Kidney (tissue), 13 donors: ENCODE measurements at regions not wholly inside any gene's neighbourhood (a gene's known extent, or its start where the extent isn't known, plus 50 kb on each side); places are given as distances from the start of the nearest gene placed in this dataset.

Experiments used
- DNase-seq, 5 donors: peaks; one replicate each; pipeline ENCODE4 v3.0.0-alpha.2; 2013 to 2020
- FAIRE-seq: peaks from 2 replicates; lab custom pipeline; 2012; peaks lifted over from hg19 to GRCh38; lab: Jason Lieb, UNC
- H3K27ac ChIP-seq, 2 donors: one replicate each; pipeline ENCODE4 v1.7.0; 2013; ENCODE audit warnings: low read depth in 2 of 2, low read length in 2 of 2, inconsistent platforms in 1 of 2
- H3K27me3 ChIP-seq: one replicate; pipeline ENCODE4 v1.7.1; 2013; ENCODE audit warnings: low read length, inconsistent platforms; ENCODE audit not compliant: control insufficient read depth, insufficient read depth
- H3K36me3 ChIP-seq, 3 donors: one replicate each; pipeline versions ENCODE4 v1.7.0 to v1.7.1; 2013; ENCODE audit warnings: low read length in 3 of 3, control low read depth in 1 of 3, inconsistent platforms in 1 of 3; ENCODE audit not compliant: insufficient read depth in 3 of 3, control insufficient read depth in 2 of 3
- H3K4me1 ChIP-seq, 3 donors: one replicate each; pipeline versions ENCODE4 v1.7.0 to v1.7.1; 2013; ENCODE audit warnings: low read length in 3 of 3, inconsistent platforms in 1 of 3, low read depth in 1 of 3; ENCODE audit not compliant: control insufficient read depth in 2 of 3, insufficient read depth in 2 of 3
- H3K4me3 ChIP-seq, 3 donors: one replicate each; pipeline versions ENCODE4 v1.7.0 to v1.8.1; 2013; ENCODE audit warnings: low read length in 3 of 3, control low read depth in 1 of 3, inconsistent platforms in 1 of 3
- H3K9ac ChIP-seq, 3 donors: one replicate each; pipeline versions ENCODE4 v1.7.0 to v1.7.1; 2013; ENCODE audit warnings: low read length in 3 of 3, control low read depth in 1 of 3, inconsistent platforms in 1 of 3
- H3K9me3 ChIP-seq, 3 donors: one replicate each; pipeline versions ENCODE4 v1.7.0 to v1.7.1; 2013; ENCODE audit warnings: low read length in 3 of 3, control low read depth in 1 of 3, inconsistent platforms in 1 of 3; ENCODE audit not compliant: control insufficient read depth in 2 of 3, insufficient read depth in 1 of 3
- CTCF ChIP-seq: IDR thresholded peaks from 3 replicates; pipeline ENCODE4 v1.5.1; 2012; ENCODE audit warnings: mild to moderate bottlenecking, moderate library complexity, borderline replicate concordance; ENCODE audit not compliant: insufficient read depth; ENCODE audit errors: extremely low read depth
- intact Hi-C: fragments of 100-400 bp; cut with DNase I; formaldehyde crosslinking; loops from one replicate; pipeline ENCODE4 v1.11.1; 2022
- donor health status: control.
- donor health status: control.
- donor health status: control.
- donor health status: control.
- donor health status: control.
- donor health status: DM: yes; HTN: yes; CAD: no.
- donor health status: Normal renal cell carcinoma (clear cell type).

- no peaks in the 10 kb centered on the region for H3K9me3 ChIP-seq
- no peaks in the 10 kb centered on the region for H3K27me3 ChIP-seq
- DNase-seq (no peak), FAIRE-seq (no peak)
- H3K36me3 ChIP-seq = no peaks in the 10 kb centered on the region
- H3K4me3 ChIP-seq = no peak overlapping the region
- no peak for TF ChIP-seq CTCF
- H3K9ac ChIP-seq = no peak overlapping the region
- intact Hi-C loops = no loop called here
- no peak overlapping the region for H3K27ac ChIP-seq
- no peaks in the 10 kb centered on the region for H3K4me1 ChIP-seq
Observed at GRCh38 chr3:187540847-187541246, 129.3 kb downstream of the SST start.

GRCh38 chr3:187536185-187536584 lies 134.0 kb downstream of the SST start:
- H3K9me3 ChIP-seq = no peaks in the 10 kb centered on the region
- intact Hi-C loops = no loop called here
- no peak for FAIRE-seq
- H3K36me3 ChIP-seq = no peaks in the 10 kb centered on the region
- H3K4me3 ChIP-seq = no peak overlapping the region
- no peak overlapping the region for H3K9ac ChIP-seq
- H3K4me1 ChIP-seq = no peaks in the 10 kb centered on the region
- no peak for DNase-seq
- no peak overlapping the region for H3K27ac ChIP-seq
- no peaks in the 10 kb centered on the region for H3K27me3 ChIP-seq
- no peak for TF ChIP-seq CTCF

- H3K9ac ChIP-seq = no peak overlapping the region
- intact Hi-C loops = no loop called here
- H3K9me3 ChIP-seq = no peaks in the 10 kb centered on the region
- no peaks in the 10 kb centered on the region for H3K4me1 ChIP-seq
- H3K4me3 ChIP-seq = no peak overlapping the region
- no peak for FAIRE-seq
- H3K36me3 ChIP-seq = no peaks in the 10 kb centered on the region
- H3K27ac ChIP-seq = no peak overlapping the region
- no peak for TF ChIP-seq CTCF
- DNase-seq = no peak
- H3K27me3 ChIP-seq = no peaks in the 10 kb centered on the region
Observed at GRCh38 chr3:187533797-187534196, 136.4 kb downstream of the SST start.

- intact Hi-C loops = no loop called here
- no peak for TF ChIP-seq CTCF
- H3K27me3 ChIP-seq = no peaks in the 10 kb centered on the region
- no peaks in the 10 kb centered on the region for H3K4me1 ChIP-seq
- H3K27ac ChIP-seq = no peak overlapping the region
- H3K4me3 ChIP-seq = no peak overlapping the region
- no peaks in the 10 kb centered on the region for H3K36me3 ChIP-seq
- H3K9me3 ChIP-seq = no peaks in the 10 kb centered on the region
- FAIRE-seq (no peak), DNase-seq (no peak)
- no peak overlapping the region for H3K9ac ChIP-seq
Observed at GRCh38 chr3:187531831-187532230, 138.4 kb downstream of the SST start.
